ENCODE measurements at regions not wholly inside any gene's neighbourhood (a gene's known extent, or its start where the extent isn't known, plus 50 kb on each side); places are given as distances from the start of the nearest gene placed in this dataset.

DNA sequence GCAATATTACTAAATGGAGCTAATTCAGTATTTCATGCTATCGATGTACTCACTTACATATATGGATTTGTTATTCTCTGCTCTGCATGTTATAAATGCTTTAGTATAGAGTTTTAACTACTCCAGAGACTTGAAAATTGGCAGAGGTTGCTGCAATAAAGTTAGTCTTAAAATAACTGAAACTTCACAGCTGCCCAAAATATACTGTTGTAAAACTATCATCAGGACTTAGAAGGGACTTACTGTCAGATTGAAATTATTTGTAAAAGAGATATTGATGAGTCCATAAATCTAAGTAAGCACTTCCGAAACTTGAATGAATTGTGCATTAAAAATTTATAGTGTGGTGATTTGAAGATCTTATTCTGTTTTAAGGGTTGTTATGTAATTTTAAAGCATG, 1178.2 kb upstream of the PCDH20 start:
- ChIA-PET POLR2A (no interaction called here), CTCF (interaction anchor here (0.6 kb wide), 1 partner anchor 50 kb away, joined by 4 read pairs; no protein-coding TSS in a partner anchor)
- no peak for DNase-seq (ENCODE audit: extremely low spot score)
- TF ChIP-seq BHLHE40 (IDR thresholded peaks at IDR 0.05; ENCODE audit: borderline replicate concordance) (no peak), FOXM1 (IDR thresholded peaks at IDR 0.05; ENCODE audit: borderline replicate concordance) (0 out of 2 replicates have a peak, but pooled peaks have one; percentile 16), FOXA1 (IDR thresholded peaks at IDR 0.05) (no peak)
- TF ChIP-seq, protein P1, sequence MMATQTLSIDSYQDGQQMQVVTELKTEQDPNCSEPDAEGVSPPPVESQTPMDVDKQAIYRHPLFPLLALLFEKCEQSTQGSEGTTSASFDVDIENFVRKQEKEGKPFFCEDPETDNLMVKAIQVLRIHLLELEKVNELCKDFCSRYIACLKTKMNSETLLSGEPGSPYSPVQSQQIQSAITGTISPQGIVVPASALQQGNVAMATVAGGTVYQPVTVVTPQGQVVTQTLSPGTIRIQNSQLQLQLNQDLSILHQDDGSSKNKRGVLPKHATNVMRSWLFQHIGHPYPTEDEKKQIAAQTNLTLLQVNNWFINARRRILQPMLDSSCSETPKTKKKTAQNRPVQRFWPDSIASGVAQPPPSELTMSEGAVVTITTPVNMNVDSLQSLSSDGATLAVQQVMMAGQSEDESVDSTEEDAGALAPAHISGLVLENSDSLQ (IDR thresholded peaks at IDR 0.05), result peak; percentile 86

DNA sequence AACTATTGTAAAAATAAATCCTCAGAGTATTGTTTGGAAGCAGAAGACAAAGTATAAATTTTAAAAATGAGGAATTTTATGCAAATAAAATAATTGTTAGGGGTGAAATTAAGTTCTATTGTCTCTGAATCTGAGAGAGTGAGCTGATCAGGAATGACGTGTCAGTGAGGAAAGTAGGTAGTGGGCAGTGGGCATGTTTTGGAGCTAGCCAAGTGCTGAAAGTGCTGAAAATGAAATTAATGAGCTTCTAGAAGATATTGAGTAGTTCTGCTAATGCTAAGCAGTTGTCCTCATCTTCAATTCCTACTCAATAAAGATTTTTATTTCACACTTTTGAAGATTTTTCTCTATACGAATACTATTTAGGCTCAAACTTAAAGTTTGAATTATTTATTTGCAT, 1167.8 kb upstream of the PCDH20 start:
- no peak for TF ChIP-seq ZNF384 (IDR thresholded peaks at IDR 0.05)
- no peak for TF ChIP-seq FOXK2 (IDR thresholded peaks at IDR 0.05)
- TF ChIP-seq NFRKB (IDR thresholded peaks at IDR 0.05), result no peak
- TF ChIP-seq LEF1 (IDR thresholded peaks at IDR 0.05; ENCODE audit: borderline replicate concordance), result no peak
- no peak for TF ChIP-seq HDGF (IDR thresholded peaks at IDR 0.05; ENCODE audit: borderline replicate concordance)
- no peak for TF ChIP-seq ELF4 (IDR thresholded peaks at IDR 0.05)
- no peak for TF ChIP-seq FOXM1 (IDR thresholded peaks at IDR 0.05; ENCODE audit: borderline replicate concordance)
- TF ChIP-seq CTBP1 (IDR thresholded peaks at IDR 0.05; ENCODE audit: borderline replicate concordance), result no peak
- no peak for TF ChIP-seq FOXA1 (IDR thresholded peaks at IDR 0.05)
- TF ChIP-seq L3MBTL2 (conservative IDR thresholded peaks at IDR 0.05), result no peak
- no peak for TF ChIP-seq SP1 (IDR thresholded peaks at IDR 0.05)
- TF ChIP-seq, protein P1 (IDR thresholded peaks at IDR 0.05), result no peak
- no peak for TF ChIP-seq TARDBP (IDR thresholded peaks at IDR 0.05)
- no peak for TF ChIP-seq ARNT (IDR thresholded peaks at IDR 0.05)
- no peak for TF ChIP-seq BHLHE40 (IDR thresholded peaks at IDR 0.05; ENCODE audit: borderline replicate concordance)
- no peak for TF ChIP-seq SUZ12 (IDR thresholded peaks at IDR 0.05)
- CTCF ChIA-PET, result no interaction called here
- no peak for DNase-seq (ENCODE audit: extremely low spot score)
- POLR2A ChIA-PET, result no interaction called here

DNA sequence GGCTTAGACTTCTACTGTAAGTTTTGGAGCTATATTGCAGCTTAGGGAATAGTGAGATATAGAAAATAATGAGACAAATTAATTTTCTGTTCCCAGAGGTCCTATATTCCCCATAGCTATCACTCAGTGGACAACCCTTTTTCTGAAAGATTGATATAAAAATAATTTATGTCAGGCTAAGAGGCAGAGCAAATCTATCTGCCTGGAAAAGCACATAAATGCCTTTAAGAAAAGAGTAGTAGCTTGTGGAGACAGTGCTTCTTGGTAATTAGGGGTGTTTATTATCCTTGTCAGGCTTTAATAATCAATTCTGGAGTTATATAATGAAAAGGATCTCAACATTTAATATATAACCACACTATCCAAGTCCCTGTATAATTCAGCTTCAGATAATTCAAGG, 1162.8 kb upstream of the PCDH20 start:
- TF ChIP-seq LEF1 (IDR thresholded peaks at IDR 0.05; ENCODE audit: borderline replicate concordance) (no peak), FOXM1 (IDR thresholded peaks at IDR 0.05; ENCODE audit: borderline replicate concordance) (no peak), L3MBTL2 (conservative IDR thresholded peaks at IDR 0.05) (no peak), ELF4 (IDR thresholded peaks at IDR 0.05) (no peak), SP1 (IDR thresholded peaks at IDR 0.05) (no peak), CTBP1 (IDR thresholded peaks at IDR 0.05; ENCODE audit: borderline replicate concordance) (no peak), ARNT (IDR thresholded peaks at IDR 0.05) (no peak), BHLHE40 (IDR thresholded peaks at IDR 0.05; ENCODE audit: borderline replicate concordance) (no peak), FOXA1 (IDR thresholded peaks at IDR 0.05) (no peak), FOXK2 (IDR thresholded peaks at IDR 0.05) (no peak), SUZ12 (IDR thresholded peaks at IDR 0.05) (no peak), NFRKB (IDR thresholded peaks at IDR 0.05) (no peak), HDGF (IDR thresholded peaks at IDR 0.05; ENCODE audit: borderline replicate concordance) (no peak), ZNF384 (IDR thresholded peaks at IDR 0.05) (no peak), TARDBP (IDR thresholded peaks at IDR 0.05) (no peak)
- TF ChIP-seq, protein P1 (IDR thresholded peaks at IDR 0.05), result no peak
- DNase-seq (ENCODE audit: extremely low spot score), result no peak
- CTCF ChIA-PET, result interaction anchor here (0.5 kb wide), 1 partner anchor 23 kb away, joined by 3 read pairs; no protein-coding TSS in a partner anchor
- POLR2A ChIA-PET, result no interaction called here

DNA sequence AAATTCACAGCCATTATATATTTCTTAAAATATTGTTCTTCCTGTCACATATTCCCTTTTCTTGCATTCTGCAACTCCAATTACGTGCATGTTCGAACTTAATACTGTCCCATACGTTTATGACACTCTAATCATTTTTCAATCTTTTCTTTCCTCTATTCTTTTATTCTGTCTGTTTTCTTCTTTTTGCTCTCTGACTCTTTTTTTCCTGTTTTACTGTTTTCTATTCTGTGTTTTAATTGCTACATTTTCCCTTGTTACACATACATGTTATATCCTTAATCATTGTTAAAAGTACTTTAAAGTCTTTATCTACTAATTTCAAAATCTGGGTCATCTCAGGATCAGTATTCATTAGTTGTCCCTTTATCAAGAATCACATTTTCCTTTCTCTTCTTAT, 1149.1 kb upstream of the PCDH20 start:
- ChIA-PET POLR2A (no interaction called here), CTCF (no interaction called here)
- TF ChIP-seq, protein P1 (IDR thresholded peaks at IDR 0.05), result peak; percentile 9; the same call in 1 of the 2 replicates
- TF ChIP-seq FOXK2 (IDR thresholded peaks at IDR 0.05), result no peak
- TF ChIP-seq ZNF384 (IDR thresholded peaks at IDR 0.05), result peak; percentile 51; the same call in 1 of the 2 replicates
- peak; percentile 61; the same call in 1 of the 2 replicates for TF ChIP-seq CTBP1 (IDR thresholded peaks at IDR 0.05; ENCODE audit: borderline replicate concordance)
- peak; percentile 54; the same call in 1 of the 2 replicates for TF ChIP-seq SUZ12 (IDR thresholded peaks at IDR 0.05)
- 0 out of 2 replicates have a peak, but pooled peaks have one; percentile 52 for TF ChIP-seq TARDBP (IDR thresholded peaks at IDR 0.05)
- TF ChIP-seq SP1 (IDR thresholded peaks at IDR 0.05), result 0 out of 2 replicates have a peak, but pooled peaks have one; percentile 44
- peak; percentile 43 for TF ChIP-seq ELF4 (IDR thresholded peaks at IDR 0.05)
- no peak for TF ChIP-seq HDGF (IDR thresholded peaks at IDR 0.05; ENCODE audit: borderline replicate concordance)
- DNase-seq (ENCODE audit: extremely low spot score), result no peak

DNA sequence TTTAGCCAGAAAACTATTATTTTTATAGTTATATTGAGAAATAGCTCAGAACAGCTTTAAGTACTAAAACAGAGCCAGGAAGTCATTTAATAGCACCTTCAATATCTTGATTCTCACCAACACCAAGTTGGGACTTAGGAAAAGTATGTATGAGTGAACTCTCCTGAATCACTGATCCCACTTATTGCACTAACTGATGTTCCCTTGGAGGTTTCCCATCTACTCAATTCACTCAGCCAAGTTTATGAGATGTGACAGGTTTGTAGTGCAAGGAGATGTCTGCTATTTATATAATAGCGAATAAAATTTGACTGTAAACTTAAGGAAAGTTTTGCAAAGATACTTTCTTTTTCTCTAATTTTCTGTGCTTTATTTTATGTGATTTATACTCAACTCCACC, 1147.6 kb upstream of the PCDH20 start:
- DNase-seq (ENCODE audit: extremely low spot score), result no peak
- ChIA-PET POLR2A (no interaction called here), CTCF (no interaction called here)

DNA sequence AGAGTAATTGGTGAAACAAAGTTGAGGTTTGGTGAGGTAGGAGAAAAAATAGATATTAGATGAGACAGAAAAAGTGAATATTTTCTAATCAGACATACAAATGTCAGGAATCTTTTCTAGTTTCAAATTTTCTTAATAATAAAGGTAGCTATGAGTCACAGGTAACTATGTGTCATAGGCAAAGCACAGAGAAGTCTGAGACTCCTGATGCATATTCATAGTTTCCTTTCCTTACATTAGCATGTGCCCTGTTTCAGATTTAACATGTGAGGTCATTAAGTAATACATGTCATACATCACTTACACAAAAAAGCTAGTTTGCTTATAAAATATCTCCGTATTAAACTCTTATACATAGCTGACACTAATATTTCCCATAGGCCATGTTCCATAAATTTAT, 1141.3 kb upstream of the PCDH20 start:
- ChIA-PET CTCF (no interaction called here), POLR2A (no interaction called here)
- no peak for DNase-seq (ENCODE audit: extremely low spot score)
- TF ChIP-seq L3MBTL2 (conservative IDR thresholded peaks at IDR 0.05), result no peak
- no peak for TF ChIP-seq SP1 (IDR thresholded peaks at IDR 0.05)
- no peak for TF ChIP-seq BHLHE40 (IDR thresholded peaks at IDR 0.05; ENCODE audit: borderline replicate concordance)
- no peak for TF ChIP-seq TARDBP (IDR thresholded peaks at IDR 0.05)
- TF ChIP-seq FOXA1 (IDR thresholded peaks at IDR 0.05), result no peak
- no peak for TF ChIP-seq SUZ12 (IDR thresholded peaks at IDR 0.05)
- no peak for TF ChIP-seq ELF4 (IDR thresholded peaks at IDR 0.05)
- TF ChIP-seq ZNF384 (IDR thresholded peaks at IDR 0.05), result no peak
- no peak for TF ChIP-seq ARNT (IDR thresholded peaks at IDR 0.05)
- TF ChIP-seq, protein P1 (IDR thresholded peaks at IDR 0.05), result no peak

More for the DNA sequence above, 1147.6 kb upstream of the PCDH20 start:
- TF ChIP-seq HDGF (IDR thresholded peaks at IDR 0.05; ENCODE audit: borderline replicate concordance) (no peak), LEF1 (IDR thresholded peaks at IDR 0.05; ENCODE audit: borderline replicate concordance) (no peak), ELF4 (IDR thresholded peaks at IDR 0.05) (no peak)

All from HEK293T (cell line).